ENCODE measurements at regions not wholly inside any gene's neighbourhood (a gene's known extent, or its start where the extent isn't known, plus 50 kb on each side); places are given as distances from the start of the nearest gene placed in this dataset.

DNA sequence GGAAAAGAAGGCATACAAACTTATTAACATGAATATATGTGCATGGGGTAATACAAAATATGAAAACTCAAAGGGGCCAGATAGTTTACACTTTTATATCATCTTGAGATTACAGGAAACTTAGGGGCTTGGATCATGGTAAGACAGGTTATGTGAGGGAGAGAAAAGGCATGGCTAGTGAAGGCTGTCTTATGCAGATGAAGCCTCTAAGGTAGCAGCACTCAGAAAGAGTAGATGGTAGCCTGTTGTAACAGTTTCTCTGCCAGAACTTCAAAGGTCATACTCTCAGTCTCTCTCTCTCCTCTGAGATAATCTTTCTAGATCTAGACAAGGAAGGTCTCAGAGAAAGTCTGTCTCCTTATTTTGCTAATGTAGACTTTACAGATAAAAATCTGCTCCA lies 57.2 kb upstream of the FGF10 start:
- TF ChIP-seq, protein P1, sequence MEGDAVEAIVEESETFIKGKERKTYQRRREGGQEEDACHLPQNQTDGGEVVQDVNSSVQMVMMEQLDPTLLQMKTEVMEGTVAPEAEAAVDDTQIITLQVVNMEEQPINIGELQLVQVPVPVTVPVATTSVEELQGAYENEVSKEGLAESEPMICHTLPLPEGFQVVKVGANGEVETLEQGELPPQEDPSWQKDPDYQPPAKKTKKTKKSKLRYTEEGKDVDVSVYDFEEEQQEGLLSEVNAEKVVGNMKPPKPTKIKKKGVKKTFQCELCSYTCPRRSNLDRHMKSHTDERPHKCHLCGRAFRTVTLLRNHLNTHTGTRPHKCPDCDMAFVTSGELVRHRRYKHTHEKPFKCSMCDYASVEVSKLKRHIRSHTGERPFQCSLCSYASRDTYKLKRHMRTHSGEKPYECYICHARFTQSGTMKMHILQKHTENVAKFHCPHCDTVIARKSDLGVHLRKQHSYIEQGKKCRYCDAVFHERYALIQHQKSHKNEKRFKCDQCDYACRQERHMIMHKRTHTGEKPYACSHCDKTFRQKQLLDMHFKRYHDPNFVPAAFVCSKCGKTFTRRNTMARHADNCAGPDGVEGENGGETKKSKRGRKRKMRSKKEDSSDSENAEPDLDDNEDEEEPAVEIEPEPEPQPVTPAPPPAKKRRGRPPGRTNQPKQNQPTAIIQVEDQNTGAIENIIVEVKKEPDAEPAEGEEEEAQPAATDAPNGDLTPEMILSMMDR (IDR thresholded peaks at IDR 0.05), result no peak
- TF ChIP-seq, protein P2, sequence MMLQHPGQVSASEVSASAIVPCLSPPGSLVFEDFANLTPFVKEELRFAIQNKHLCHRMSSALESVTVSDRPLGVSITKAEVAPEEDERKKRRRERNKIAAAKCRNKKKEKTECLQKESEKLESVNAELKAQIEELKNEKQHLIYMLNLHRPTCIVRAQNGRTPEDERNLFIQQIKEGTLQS (CRISPR knock-in tag; conservative IDR thresholded peaks at IDR 0.05), result no peak
- TF ChIP-seq, protein P3, sequence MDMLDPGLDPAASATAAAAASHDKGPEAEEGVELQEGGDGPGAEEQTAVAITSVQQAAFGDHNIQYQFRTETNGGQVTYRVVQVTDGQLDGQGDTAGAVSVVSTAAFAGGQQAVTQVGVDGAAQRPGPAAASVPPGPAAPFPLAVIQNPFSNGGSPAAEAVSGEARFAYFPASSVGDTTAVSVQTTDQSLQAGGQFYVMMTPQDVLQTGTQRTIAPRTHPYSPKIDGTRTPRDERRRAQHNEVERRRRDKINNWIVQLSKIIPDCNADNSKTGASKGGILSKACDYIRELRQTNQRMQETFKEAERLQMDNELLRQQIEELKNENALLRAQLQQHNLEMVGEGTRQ (CRISPR knock-in tag; IDR thresholded peaks at IDR 0.05), result no peak
- TF ChIP-seq, protein P4, sequence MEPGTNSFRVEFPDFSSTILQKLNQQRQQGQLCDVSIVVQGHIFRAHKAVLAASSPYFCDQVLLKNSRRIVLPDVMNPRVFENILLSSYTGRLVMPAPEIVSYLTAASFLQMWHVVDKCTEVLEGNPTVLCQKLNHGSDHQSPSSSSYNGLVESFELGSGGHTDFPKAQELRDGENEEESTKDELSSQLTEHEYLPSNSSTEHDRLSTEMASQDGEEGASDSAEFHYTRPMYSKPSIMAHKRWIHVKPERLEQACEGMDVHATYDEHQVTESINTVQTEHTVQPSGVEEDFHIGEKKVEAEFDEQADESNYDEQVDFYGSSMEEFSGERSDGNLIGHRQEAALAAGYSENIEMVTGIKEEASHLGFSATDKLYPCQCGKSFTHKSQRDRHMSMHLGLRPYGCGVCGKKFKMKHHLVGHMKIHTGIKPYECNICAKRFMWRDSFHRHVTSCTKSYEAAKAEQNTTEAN (CRISPR knock-in tag; IDR thresholded peaks at IDR 0.05), result no peak
- TF ChIP-seq IRF2 (CRISPR knock-in tag; IDR thresholded peaks at IDR 0.05; ENCODE audit: borderline replicate concordance, low read depth) (no peak), RELA (CRISPR knock-in tag; IDR thresholded peaks at IDR 0.05; ENCODE audit: borderline replicate concordance) (no peak), JUN (CRISPR knock-in tag; IDR thresholded peaks at IDR 0.05) (no peak), FOXK1 (CRISPR knock-in tag; IDR thresholded peaks at IDR 0.05) (no peak), SMAD3 (CRISPR knock-in tag; IDR thresholded peaks at IDR 0.05; ENCODE audit: borderline replicate concordance) (no peak), TP53 (CRISPR knock-in tag; IDR thresholded peaks at IDR 0.05) (no peak)
- TF ChIP-seq, protein P5, sequence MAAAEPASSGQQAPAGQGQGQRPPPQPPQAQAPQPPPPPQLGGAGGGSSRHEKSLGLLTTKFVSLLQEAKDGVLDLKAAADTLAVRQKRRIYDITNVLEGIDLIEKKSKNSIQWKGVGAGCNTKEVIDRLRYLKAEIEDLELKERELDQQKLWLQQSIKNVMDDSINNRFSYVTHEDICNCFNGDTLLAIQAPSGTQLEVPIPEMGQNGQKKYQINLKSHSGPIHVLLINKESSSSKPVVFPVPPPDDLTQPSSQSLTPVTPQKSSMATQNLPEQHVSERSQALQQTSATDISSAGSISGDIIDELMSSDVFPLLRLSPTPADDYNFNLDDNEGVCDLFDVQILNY (CRISPR knock-in tag; IDR thresholded peaks at IDR 0.05), result no peak
- TF ChIP-seq, protein P6, sequence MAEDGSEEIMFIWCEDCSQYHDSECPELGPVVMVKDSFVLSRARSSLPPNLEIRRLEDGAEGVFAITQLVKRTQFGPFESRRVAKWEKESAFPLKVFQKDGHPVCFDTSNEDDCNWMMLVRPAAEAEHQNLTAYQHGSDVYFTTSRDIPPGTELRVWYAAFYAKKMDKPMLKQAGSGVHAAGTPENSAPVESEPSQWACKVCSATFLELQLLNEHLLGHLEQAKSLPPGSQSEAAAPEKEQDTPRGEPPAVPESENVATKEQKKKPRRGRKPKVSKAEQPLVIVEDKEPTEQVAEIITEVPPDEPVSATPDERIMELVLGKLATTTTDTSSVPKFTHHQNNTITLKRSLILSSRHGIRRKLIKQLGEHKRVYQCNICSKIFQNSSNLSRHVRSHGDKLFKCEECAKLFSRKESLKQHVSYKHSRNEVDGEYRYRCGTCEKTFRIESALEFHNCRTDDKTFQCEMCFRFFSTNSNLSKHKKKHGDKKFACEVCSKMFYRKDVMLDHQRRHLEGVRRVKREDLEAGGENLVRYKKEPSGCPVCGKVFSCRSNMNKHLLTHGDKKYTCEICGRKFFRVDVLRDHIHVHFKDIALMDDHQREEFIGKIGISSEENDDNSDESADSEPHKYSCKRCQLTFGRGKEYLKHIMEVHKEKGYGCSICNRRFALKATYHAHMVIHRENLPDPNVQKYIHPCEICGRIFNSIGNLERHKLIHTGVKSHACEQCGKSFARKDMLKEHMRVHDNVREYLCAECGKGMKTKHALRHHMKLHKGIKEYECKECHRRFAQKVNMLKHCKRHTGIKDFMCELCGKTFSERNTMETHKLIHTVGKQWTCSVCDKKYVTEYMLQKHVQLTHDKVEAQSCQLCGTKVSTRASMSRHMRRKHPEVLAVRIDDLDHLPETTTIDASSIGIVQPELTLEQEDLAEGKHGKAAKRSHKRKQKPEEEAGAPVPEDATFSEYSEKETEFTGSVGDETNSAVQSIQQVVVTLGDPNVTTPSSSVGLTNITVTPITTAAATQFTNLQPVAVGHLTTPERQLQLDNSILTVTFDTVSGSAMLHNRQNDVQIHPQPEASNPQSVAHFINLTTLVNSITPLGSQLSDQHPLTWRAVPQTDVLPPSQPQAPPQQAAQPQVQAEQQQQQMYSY (CRISPR knock-in tag; IDR thresholded peaks at IDR 0.05), result no peak
- TF ChIP-seq, protein P7, sequence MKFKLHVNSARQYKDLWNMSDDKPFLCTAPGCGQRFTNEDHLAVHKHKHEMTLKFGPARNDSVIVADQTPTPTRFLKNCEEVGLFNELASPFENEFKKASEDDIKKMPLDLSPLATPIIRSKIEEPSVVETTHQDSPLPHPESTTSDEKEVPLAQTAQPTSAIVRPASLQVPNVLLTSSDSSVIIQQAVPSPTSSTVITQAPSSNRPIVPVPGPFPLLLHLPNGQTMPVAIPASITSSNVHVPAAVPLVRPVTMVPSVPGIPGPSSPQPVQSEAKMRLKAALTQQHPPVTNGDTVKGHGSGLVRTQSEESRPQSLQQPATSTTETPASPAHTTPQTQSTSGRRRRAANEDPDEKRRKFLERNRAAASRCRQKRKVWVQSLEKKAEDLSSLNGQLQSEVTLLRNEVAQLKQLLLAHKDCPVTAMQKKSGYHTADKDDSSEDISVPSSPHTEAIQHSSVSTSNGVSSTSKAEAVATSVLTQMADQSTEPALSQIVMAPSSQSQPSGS (CRISPR knock-in tag; IDR thresholded peaks at IDR 0.05; ENCODE audit: borderline replicate concordance, low read depth), result no peak
- TF ChIP-seq, protein P8, sequence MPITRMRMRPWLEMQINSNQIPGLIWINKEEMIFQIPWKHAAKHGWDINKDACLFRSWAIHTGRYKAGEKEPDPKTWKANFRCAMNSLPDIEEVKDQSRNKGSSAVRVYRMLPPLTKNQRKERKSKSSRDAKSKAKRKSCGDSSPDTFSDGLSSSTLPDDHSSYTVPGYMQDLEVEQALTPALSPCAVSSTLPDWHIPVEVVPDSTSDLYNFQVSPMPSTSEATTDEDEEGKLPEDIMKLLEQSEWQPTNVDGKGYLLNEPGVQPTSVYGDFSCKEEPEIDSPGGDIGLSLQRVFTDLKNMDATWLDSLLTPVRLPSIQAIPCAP (CRISPR knock-in tag; IDR thresholded peaks at IDR 0.05), result no peak
